Activated naive CD4-positive, alpha-beta T cell treated with anti-CD3 and anti-CD28 coated beads, Interleukin-2, amount 50 U/mL, for 72 hours (primary cell): ENCODE measurements at regions not wholly inside any gene's neighbourhood (a gene's known extent, or its start where the extent isn't known, plus 50 kb on each side); places are given as distances from the start of the nearest gene placed in this dataset.

ENCODE experiments used
- ATAC-seq, 2 donors: fragments of 150-1000 bp; cut with Tn5 transposase; 2 replicates each; pipeline ENCODE4 v1.10.0; 2021; ENCODE audit warnings: mild to moderate bottlenecking in 2 of 2, moderate library complexity in 2 of 2
- DNase-seq, 2 donors: peaks; one replicate each; pipeline ENCODE4 v3.0.0; 2021 to 2022; ENCODE audit warnings: low spot score in 2 of 2
- H3K27ac Mint-ChIP-seq, 2 donors: one replicate each; pipeline ENCODE4 v1.8.0; 2022; ENCODE audit warnings: mild to moderate bottlenecking in 2 of 2, mixed read lengths in 2 of 2
- H3K36me3 Mint-ChIP-seq, 2 donors: one replicate each; pipeline ENCODE4 v1.8.0; 2022; ENCODE audit warnings: mixed read lengths in 2 of 2
- H3K9me3 Mint-ChIP-seq, 2 donors: one replicate each; pipeline ENCODE4 v1.8.0; 2022; ENCODE audit warnings: mixed read lengths in 2 of 2

DNA sequence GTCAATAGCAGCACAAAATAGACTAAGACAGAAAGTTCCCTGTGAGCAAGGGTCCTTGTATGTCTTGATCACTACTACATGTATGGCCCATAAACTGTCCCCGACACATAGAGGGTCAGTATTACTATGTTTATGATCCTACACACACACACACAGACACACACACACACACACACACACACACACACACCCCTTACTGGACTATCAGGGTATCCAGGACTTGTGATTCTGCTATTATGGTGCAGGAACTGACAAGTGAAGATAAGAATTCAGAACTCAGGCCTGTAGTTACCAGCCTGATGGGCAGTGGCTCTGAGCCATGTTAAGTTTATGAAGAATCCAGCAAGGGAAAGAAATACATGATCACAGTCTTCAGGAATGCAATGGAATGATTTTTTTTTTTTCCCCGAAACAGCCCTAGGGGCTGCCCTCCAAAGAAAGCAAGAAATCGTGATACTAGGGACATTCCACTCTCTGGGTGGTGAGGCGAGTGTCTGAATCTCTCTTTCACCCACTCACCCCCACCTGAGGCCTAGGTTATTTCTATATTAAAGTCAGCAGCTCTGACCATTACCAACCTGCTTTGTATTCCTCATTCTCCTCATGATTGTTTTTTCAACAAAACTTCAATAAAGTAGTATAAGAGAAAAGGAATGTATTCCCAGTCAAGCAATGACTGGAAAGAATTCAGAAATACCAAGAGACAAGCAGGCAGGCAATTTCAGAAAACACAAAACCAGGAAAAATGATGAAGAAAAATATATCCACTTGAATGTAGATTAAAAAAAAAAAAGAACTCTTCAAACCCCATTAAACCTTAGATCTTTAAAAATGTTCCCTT is 105.8 kb downstream of the AVPR1A start:
- no peak for ATAC-seq
- Mint-ChIP-seq H3K36me3 (no peaks in the 10 kb centered on the region), H3K27ac (no peak overlapping the region), H3K9me3 (no peaks in the 10 kb centered on the region)
- DNase-seq: no peak

DNA sequence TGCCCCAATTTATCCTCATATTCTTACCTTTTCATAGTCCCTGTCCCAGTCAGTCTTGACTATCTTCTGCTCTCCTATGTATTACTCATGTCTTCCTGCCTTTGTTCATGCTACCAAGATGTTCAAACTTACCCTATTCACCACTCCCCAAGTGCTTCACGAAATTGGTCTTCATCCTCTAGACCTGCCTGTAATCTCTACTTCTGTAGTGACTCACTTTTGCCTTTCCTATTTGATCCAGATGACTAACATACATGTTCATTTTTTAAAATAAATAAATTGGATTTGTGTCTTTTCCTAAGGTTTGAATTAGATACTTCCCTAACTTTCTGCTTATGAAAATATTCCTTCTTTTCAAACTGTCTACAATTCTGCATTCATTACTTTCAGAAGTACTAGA is 107.7 kb upstream of the PPM1H start:
- Mint-ChIP-seq H3K36me3 (no peaks in the 10 kb centered on the region), H3K9me3 (no peaks in the 10 kb centered on the region), H3K27ac (no peak overlapping the region)
- DNase-seq (no peak), ATAC-seq (no peak)

GRCh38 chr12:63041601-63042000 is 106.7 kb upstream of the PPM1H start:
- Mint-ChIP-seq H3K36me3 (no peaks in the 10 kb centered on the region), H3K27ac (no peak overlapping the region), H3K9me3 (no peaks in the 10 kb centered on the region)
- ATAC-seq (no peak), DNase-seq (no peak)

DNA sequence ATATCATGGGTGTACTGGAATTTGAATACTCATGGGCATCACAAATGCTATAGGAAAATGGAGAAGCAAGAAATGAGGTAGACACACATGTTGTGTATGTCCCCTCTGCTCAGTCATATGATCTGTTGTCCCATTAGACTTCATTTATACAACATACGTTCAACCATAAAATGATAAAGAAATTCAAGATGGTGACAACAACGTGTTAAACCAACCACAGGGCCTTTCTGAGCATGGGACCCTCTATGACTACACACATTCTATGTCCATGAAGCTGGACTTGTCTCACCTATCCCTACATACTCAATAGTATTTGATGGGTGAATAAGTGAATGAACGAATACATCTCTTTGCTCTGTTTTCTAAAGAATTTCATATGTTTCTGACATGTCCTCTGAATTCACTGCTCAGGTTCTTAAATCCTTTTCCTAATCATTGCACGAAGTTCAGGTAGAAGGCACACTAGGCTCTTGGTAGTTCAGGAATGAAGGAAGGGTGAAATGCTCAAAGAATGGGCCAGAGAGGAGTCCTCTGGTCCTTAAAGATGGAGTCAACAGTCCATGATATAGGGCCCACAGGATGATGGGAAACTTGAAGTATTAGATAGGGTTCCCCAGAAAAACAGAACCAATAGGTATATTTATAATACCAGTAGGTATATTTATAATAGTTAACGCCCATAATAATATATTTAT is 105.7 kb upstream of the PPM1H start:
- Mint-ChIP-seq H3K27ac (no peak overlapping the region), H3K9me3 (no peaks in the 10 kb centered on the region), H3K36me3 (no peaks in the 10 kb centered on the region)
- ATAC-seq (no peak), DNase-seq (no peak)

DNA sequence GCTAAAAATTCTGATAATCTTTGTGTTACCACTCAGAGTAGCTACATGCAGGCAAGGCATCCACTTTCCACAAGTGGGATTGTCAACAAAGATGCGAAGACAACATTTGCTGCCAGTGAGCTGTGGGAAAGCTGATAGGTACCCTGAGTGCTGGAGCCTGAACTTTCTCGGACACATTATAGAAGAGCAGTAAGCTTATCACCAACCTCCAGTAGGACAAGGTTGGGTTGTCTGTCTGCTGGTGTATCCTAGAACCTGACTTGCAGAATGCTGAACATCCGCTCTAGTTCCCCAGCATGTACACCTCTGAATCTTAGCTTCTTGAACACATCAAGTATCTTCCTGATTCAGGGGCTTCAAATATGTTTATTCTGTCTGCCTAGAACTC is 103.8 kb upstream of the PPM1H start:
- ATAC-seq: no peak

GRCh38 chr12:63037746-63038712 is 103.1 kb upstream of the PPM1H start:
- Mint-ChIP-seq H3K36me3 (no peaks in the 10 kb centered on the region), H3K9me3 (no peaks in the 10 kb centered on the region), H3K27ac (no peak overlapping the region)
- DNase-seq (no peak), ATAC-seq (no peak)

More for the DNA sequence above, 103.8 kb upstream of the PPM1H start:
- no peak for DNase-seq
- Mint-ChIP-seq H3K9me3 (no peaks in the 10 kb centered on the region), H3K27ac (no peak overlapping the region), H3K36me3 (no peaks in the 10 kb centered on the region)

DNA sequence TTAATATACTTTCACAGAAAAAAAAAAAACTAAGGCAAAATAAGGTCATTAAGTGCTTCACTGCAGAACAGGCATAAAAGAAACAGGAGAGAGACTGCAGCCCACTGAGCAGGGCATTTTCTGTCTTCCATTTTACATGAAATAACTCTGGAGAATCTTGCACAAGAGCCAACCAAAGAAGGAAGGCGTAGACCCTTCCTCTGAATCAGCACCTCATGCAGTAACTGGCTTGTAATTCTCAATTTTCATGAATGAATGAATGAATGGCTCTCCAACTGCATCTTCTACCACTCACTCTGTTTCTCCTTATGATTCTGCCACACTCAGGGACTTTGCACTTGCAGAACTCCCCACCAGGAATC is 102.0 kb upstream of the PPM1H start:
- H3K9me3 Mint-ChIP-seq: no peaks in the 10 kb centered on the region
- no peak overlapping the region for H3K27ac Mint-ChIP-seq
- ATAC-seq: no peak
- no peak for DNase-seq
- no peaks in the 10 kb centered on the region for H3K36me3 Mint-ChIP-seq

GRCh38 chr12:63036216-63036973 is 101.4 kb upstream of the PPM1H start:
- DNase-seq (no peak), ATAC-seq (no peak)
- H3K27ac Mint-ChIP-seq: no peak overlapping the region
- no peaks in the 10 kb centered on the region for H3K9me3 Mint-ChIP-seq
- H3K36me3 Mint-ChIP-seq: no peaks in the 10 kb centered on the region

GRCh38 chr12:63034601-63035000 is 99.7 kb upstream of the PPM1H start:
- Mint-ChIP-seq H3K27ac (no peak overlapping the region), H3K36me3 (no peaks in the 10 kb centered on the region), H3K9me3 (no peaks in the 10 kb centered on the region)
- DNase-seq (no peak), ATAC-seq (no peak)

DNA sequence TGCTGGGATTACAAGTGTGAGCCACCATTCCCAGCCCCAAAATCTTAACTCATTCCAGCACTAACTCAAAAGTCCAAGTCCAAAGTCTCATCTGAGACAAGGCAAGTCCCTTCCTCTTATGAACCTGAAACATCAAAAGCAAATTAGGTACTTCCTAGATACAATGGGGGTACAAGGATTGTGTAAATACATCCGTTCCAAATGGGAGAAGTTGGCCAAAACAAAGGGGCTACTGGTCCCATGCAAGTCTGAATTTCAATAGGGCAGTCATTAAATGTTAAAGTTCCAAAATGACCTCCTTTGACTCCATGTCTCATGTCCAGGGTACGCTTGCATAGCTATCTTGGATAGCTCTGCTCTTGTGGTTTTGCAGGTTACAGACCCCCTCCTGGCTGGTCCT is 94.7 kb upstream of the PPM1H start:
- Mint-ChIP-seq H3K9me3 (no peaks in the 10 kb centered on the region), H3K27ac (no peak overlapping the region), H3K36me3 (no peaks in the 10 kb centered on the region)
- ATAC-seq (no peak), DNase-seq (no peak)

GRCh38 chr12:63028951-63029350 is 94.0 kb upstream of the PPM1H start:
- DNase-seq (no peak), ATAC-seq (no peak)
- H3K9me3 Mint-ChIP-seq: no peaks in the 10 kb centered on the region

DNA sequence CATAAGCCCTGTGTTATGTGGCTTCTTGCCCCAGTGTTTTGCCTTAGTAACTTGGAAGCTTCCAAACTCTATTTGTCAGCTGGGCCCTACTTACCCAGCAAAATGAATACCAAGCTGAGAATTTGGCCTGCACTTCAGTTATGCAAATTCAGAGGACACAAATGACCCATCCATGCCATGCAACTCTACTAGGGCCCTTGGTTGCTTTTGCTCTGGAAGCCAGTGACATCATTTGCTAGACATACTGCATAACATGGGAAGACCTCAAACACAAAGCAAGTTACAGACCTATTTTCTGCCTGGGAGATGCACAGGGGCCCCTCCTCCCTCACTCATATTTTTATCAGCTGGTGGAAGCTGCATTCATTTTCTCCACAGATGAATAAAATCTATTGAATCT is 90.2 kb upstream of the PPM1H start:
- DNase-seq (no peak), ATAC-seq (no peak)
- H3K9me3 Mint-ChIP-seq: no peaks in the 10 kb centered on the region
- H3K27ac Mint-ChIP-seq: no peak overlapping the region
- no peaks in the 10 kb centered on the region for H3K36me3 Mint-ChIP-seq

More at GRCh38 chr12:63028951-63029350, 94.0 kb upstream of the PPM1H start:
- Mint-ChIP-seq H3K27ac (no peak overlapping the region), H3K36me3 (no peaks in the 10 kb centered on the region)

GRCh38 chr12:63023926-63024325 is 89.0 kb upstream of the PPM1H start:
- ATAC-seq: no peak
- H3K27ac Mint-ChIP-seq: no peak overlapping the region
- no peaks in the 10 kb centered on the region for H3K9me3 Mint-ChIP-seq
- DNase-seq: no peak
- H3K36me3 Mint-ChIP-seq: no peaks in the 10 kb centered on the region

- no peak for DNase-seq
- no peak for ATAC-seq
- H3K27ac Mint-ChIP-seq: no peak overlapping the region
- H3K36me3 Mint-ChIP-seq: no peaks in the 10 kb centered on the region
- H3K9me3 Mint-ChIP-seq: no peaks in the 10 kb centered on the region
Observed at GRCh38 chr12:63021116-63021515, 86.2 kb upstream of the PPM1H start.

GRCh38 chr12:63020269-63020668 is 85.3 kb upstream of the PPM1H start:
- no peak for ATAC-seq
- H3K9me3 Mint-ChIP-seq: no peaks in the 10 kb centered on the region
- no peak for DNase-seq
- H3K36me3 Mint-ChIP-seq: no peaks in the 10 kb centered on the region
- H3K27ac Mint-ChIP-seq: no peak overlapping the region

DNA sequence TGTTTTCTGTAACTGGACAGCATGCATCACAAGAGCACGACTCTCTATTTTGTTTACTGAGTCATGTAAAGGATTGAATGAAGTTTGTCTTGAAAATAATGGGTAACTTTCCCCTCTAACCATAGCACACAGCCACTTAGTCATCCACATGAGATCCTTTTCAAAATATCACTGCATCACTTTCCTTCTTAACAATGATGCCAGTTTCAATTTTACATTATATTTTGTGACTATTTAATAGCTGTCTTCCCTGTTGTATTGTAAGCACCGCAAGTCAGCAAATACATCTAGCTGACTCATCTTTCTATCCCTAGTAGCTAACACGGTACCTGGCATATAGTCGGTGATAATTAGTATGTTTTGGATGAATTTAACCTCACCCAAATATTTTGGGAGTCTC is 83.3 kb upstream of the PPM1H start:
- DNase-seq (no peak), ATAC-seq (no peak)
- H3K9me3 Mint-ChIP-seq: no peaks in the 10 kb centered on the region
- H3K36me3 Mint-ChIP-seq: no peaks in the 10 kb centered on the region
- H3K27ac Mint-ChIP-seq: no peak overlapping the region
